Astrocyte (in vitro differentiated cells and primary cell): ENCODE measurements at regions not wholly inside any gene's neighbourhood (a gene's known extent, or its start where the extent isn't known, plus 50 kb on each side); places are given as distances from the start of the nearest gene placed in this dataset.

Experiments
- CTCF ChIP-seq: IDR thresholded peaks from 2 replicates; pipeline ENCODE4 v1.5.1; 2011; ENCODE audit warnings: low read depth, mild to moderate bottlenecking, inconsistent platforms, low read length, moderate library complexity; ENCODE audit not compliant: insufficient read depth
- EZH2 ChIP-seq: IDR thresholded peaks from 2 replicates; pipeline ENCODE4 v1.6.1; 2012; ENCODE audit warnings: mild to moderate bottlenecking, low read length, inconsistent platforms; ENCODE audit not compliant: insufficient read depth

GRCh38 chr2:60119778-60120177 is 433.7 kb downstream of the BCL11A start:
- TF ChIP-seq EZH2 (no peak), CTCF (no peak)
